HepG2 (cell line): ENCODE measurements at regions not wholly inside any gene's neighbourhood (a gene's known extent, or its start where the extent isn't known, plus 50 kb on each side); places are given as distances from the start of the nearest gene placed in this dataset.
A peak's percentile ranks its signal among the peaks of the same experiment; 100 is the strongest.
"Not testable (repeated sequence)": the region's sequence is repeated elsewhere in the genome, so short reads cannot be mapped to it uniquely, and the experiment has no call there.

Source experiments
- ATAC-seq: fragments of 200-7000 bp; cut with Tn5 transposase; 3 replicates; pipeline ENCODE4 v1.9.1; 2020; ENCODE audit warnings: mild to moderate bottlenecking, moderate library complexity
- BruUV-seq: library from RNA; stranded (reverse); fragments of 400-500 nt; replicated peaks from 2 replicates; lab custom pipeline; 2021; lab: Mats Ljungman, UMichigan
- CTCF ChIA-PET: fragments of 300-600 bp; formaldehyde crosslinking; extraction: SDS; loops from one replicate; lab custom pipeline; 2021; ENCODE audit warnings: low total read pairs, inconsistent platforms, low intra/inter-chr PET ratio; lab: Yijun Ruan, JAX
- POLR2A ChIA-PET: fragments of 350-600 bp; sonication (Branson Sonifier 250); formaldehyde crosslinking; loops from one replicate; lab custom pipeline; 2020; ENCODE audit warnings: antibody characterized with exemption, inconsistent platforms; lab: Yijun Ruan, JAX
- DNase-seq: peaks from one replicate; pipeline ENCODE4 v3.0.0-alpha.2; 2015; ENCODE audit warnings: low spot score
- FAIRE-seq: peaks from 3 replicates; lab custom pipeline; 2011; peaks lifted over from hg19 to GRCh38; lab: Jason Lieb, UNC
- H2AFZ ChIP-seq: one replicate; pipeline ENCODE4 v1.6.1; 2011; ENCODE audit warnings: low read length, inconsistent platforms
- H3K27ac ChIP-seq: fragments of 300-600 bp; 3 replicates; pipeline ENCODE4 v1.8.0; 2011; ENCODE audit warnings: mixed run types, mild to moderate bottlenecking, mixed read lengths, low read length, inconsistent platforms; ENCODE audit not compliant: insufficient read depth; ENCODE audit errors: extremely low read length
- H3K27me3 ChIP-seq, 2 experiments: fragments of 200-600 bp in 1 of 2; 2 replicates in 1 of 2; 3 replicates in 1 of 2; pipeline versions ENCODE4 v1.6.0 to v1.8.0; 2011; ENCODE audit warnings: low read length in 2 of 2, mild to moderate bottlenecking in 2 of 2, moderate library complexity in 2 of 2, inconsistent platforms in 1 of 2; ENCODE audit not compliant: insufficient read depth in 2 of 2, control insufficient read depth in 1 of 2
- H3K36me3 ChIP-seq, 2 experiments: fragments of 200-600 bp in 1 of 2; replicated peaks in 1 of 2; 2 replicates in 1 of 2; 3 replicates in 1 of 2; pipeline versions ENCODE4 v1.5.1 to v1.8.0; 2011; ENCODE audit warnings: low read length in 2 of 2, inconsistent platforms in 1 of 2; ENCODE audit not compliant: insufficient read depth in 2 of 2, control insufficient read depth in 1 of 2
- H3K4me1 ChIP-seq: 2 replicates; pipeline ENCODE4 v1.5.1; 2012; ENCODE audit warnings: low read length, inconsistent platforms; ENCODE audit not compliant: insufficient read depth
- H3K4me2 ChIP-seq: 2 replicates; pipeline ENCODE4 v1.6.0; 2011; ENCODE audit warnings: low read depth, low read length, inconsistent platforms
- H3K4me3 ChIP-seq, 3 experiments: fragments of 200-600 bp in 1 of 3; sonication (generic), shearing (Covaris generic) in 1 of 3; replicated peaks in 1 of 3; 2 replicates each; pipeline ENCODE4 v1.5.1; 2011 to 2016; ENCODE audit warnings: low read length in 3 of 3, inconsistent platforms in 2 of 3, low read depth in 2 of 3, mild to moderate bottlenecking in 2 of 3, control low read depth in 1 of 3, mixed read lengths in 1 of 3; ENCODE audit not compliant: insufficient read depth in 1 of 3
- H3K79me2 ChIP-seq: one replicate; pipeline ENCODE4 v1.6.1; 2011; ENCODE audit warnings: low read length, inconsistent platforms; ENCODE audit not compliant: insufficient read depth
- H3K9ac ChIP-seq: 2 replicates; pipeline ENCODE4 v1.6.0; 2011; ENCODE audit warnings: mild to moderate bottlenecking, low read depth, low read length, inconsistent platforms; ENCODE audit not compliant: insufficient read depth
- H3K9me3 ChIP-seq: 2 replicates; pipeline ENCODE4 v1.5.1; 2012; ENCODE audit warnings: mild to moderate bottlenecking, low read length
- H4K20me1 ChIP-seq: 2 replicates; pipeline ENCODE4 v1.6.0; 2011; ENCODE audit warnings: inconsistent platforms, mild to moderate bottlenecking, low read length, moderate library complexity; ENCODE audit not compliant: insufficient read depth
- FOSL2 ChIP-seq: sonication (generic); formaldehyde crosslinking; IDR thresholded peaks from 2 replicates; pipeline ENCODE4 v1.4.0; 2020; ENCODE audit warnings: missing genetic modification reagents
- MAFF ChIP-seq: IDR thresholded peaks from 2 replicates; pipeline ENCODE4 v1.6.1; 2011; ENCODE audit warnings: low read depth, low read length, improper control_type of control experiment
- MAFK ChIP-seq, 2 experiments: IDR thresholded peaks in 1 of 2; conservative IDR thresholded peaks in 1 of 2; 2 replicates each; pipeline ENCODE4 v1.6.1; 2011; ENCODE audit warnings: improper control_type of control experiment in 2 of 2, low read length in 2 of 2
- WGBS: methylation state at CpG from one replicate; pipeline ENCODE4 v1.1.6; 2017; ENCODE audit warnings: low lambda C conversion rate; 5-methylcytosine and 5-hydroxymethylcytosine counted together
- in situ Hi-C: cut with HindIII; loops from 2 replicates; pipeline ENCODE4 v1.10.0; 2017; ENCODE audit warnings: low pct_unique_long_range_greater_than_20kb; ENCODE audit not compliant: extremely low pct_ligation_motif_present
- intact Hi-C: fragments of 100-400 bp; cut with micrococcal nuclease; formaldehyde crosslinking; loops from one replicate; pipeline ENCODE4 v1.10.0; 2022; ENCODE audit not compliant: unreplicated experiment

- intact Hi-C loops, H3K36me3 ChIP-seq, H3K27me3 ChIP-seq, POLR2A ChIA-PET, BruUV-seq, H3K9ac ChIP-seq, CTCF ChIA-PET, FAIRE-seq, H3K27ac ChIP-seq, H3K9me3 ChIP-seq, H4K20me1 ChIP-seq, H2AFZ ChIP-seq, H3K79me2 ChIP-seq, H3K4me2 ChIP-seq, H3K4me3 ChIP-seq, DNase-seq, in situ Hi-C loops: not testable (repeated sequence)
- peaks cover 15% of the 10 kb centered on the region for H3K4me1 ChIP-seq
- peak; percentile 49; the same call in 2 of the 3 replicates for ATAC-seq
- no CpG with 5 or more reads among the region's 6 CpGs for WGBS
Observed at GRCh38 chr10:47681638-47681990, 81.8 kb downstream of the SYT15B start.

- DNase-seq, H3K9me3 ChIP-seq, H2AFZ ChIP-seq, CTCF ChIA-PET, H3K27ac ChIP-seq, H3K4me3 ChIP-seq, H3K4me2 ChIP-seq, H3K79me2 ChIP-seq, H3K27me3 ChIP-seq, H3K9ac ChIP-seq, H3K36me3 ChIP-seq, POLR2A ChIA-PET, FAIRE-seq, in situ Hi-C loops, intact Hi-C loops, H4K20me1 ChIP-seq, BruUV-seq: not testable (repeated sequence)
- H3K4me1 ChIP-seq: peaks cover 15% of the 10 kb centered on the region
- peak; percentile 49 for ATAC-seq
- TF ChIP-seq MAFK (conservative IDR thresholded peaks at IDR 0.05 in 1 of 2, IDR thresholded peaks at IDR 0.05 in 1 of 2; ENCODE audit: low read length in 2 of 2) (peak; percentile 61 to 68; a peak in 3 of 4 replicates), FOSL2 (CRISPR knock-in tag) (peak; percentile 33; the same call in 1 of the 2 replicates), MAFF (peak; percentile 62)
- WGBS: 14% methylated on average over 4 of the region's 4 CpGs
Observed at GRCh38 chr10:47680848-47681637, 82.3 kb downstream of the SYT15B start.
